Vagina (tissue), 2 donors: ENCODE measurements at regions not wholly inside any gene's neighbourhood (a gene's known extent, or its start where the extent isn't known, plus 50 kb on each side); places are given as distances from the start of the nearest gene placed in this dataset.

Experiments
- POLR2AphosphoS5 ChIP-seq, 2 donors: sonication (generic); formaldehyde crosslinking; IDR thresholded peaks; one replicate each; pipeline ENCODE4 v1.9.0; 2017; ENCODE audit warnings: antibody characterized with exemption in 2 of 2, mild to moderate bottlenecking in 2 of 2, low read depth in 1 of 2; ENCODE audit not compliant: insufficient read depth in 1 of 2
- TF ChIP-seq, protein P1 (sequence below), 3 experiments: fragments of 450-650 bp in 2 of 3; fragments of 200-600 bp in 1 of 3; sonication (generic) in 1 of 3; IDR thresholded peaks; one replicate each; pipeline ENCODE4 v1.5.1; 2017 to 2019; ENCODE audit warnings: antibody characterized with exemption in 3 of 3, mild to moderate bottlenecking in 2 of 3, moderate library complexity in 2 of 3

DNA sequence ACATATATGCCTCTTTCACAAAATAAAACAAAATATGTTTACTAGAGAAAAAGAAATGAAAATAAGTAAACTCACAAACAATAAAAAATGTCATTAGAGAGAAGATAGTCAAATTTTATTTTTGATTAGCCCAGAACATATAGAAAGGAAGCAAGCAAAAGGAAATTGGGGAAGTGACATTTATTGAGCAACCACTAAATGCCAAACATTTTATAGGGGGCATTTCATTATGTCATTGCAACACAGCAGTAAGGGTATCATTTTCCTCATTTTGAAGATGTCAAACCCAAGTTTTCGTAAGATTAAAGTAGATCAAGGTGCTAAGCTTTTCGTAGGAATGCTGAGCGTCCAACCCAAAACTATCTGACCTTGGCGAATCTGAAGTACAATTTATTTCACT lies 1331.5 kb upstream of the PABPC4L start:
- no peak for TF ChIP-seq POLR2AphosphoS5 (IDR thresholded peaks at IDR 0.05; ENCODE audit: insufficient read depth in 1 of 2, low read depth in 1 of 2)
- TF ChIP-seq, protein P1, sequence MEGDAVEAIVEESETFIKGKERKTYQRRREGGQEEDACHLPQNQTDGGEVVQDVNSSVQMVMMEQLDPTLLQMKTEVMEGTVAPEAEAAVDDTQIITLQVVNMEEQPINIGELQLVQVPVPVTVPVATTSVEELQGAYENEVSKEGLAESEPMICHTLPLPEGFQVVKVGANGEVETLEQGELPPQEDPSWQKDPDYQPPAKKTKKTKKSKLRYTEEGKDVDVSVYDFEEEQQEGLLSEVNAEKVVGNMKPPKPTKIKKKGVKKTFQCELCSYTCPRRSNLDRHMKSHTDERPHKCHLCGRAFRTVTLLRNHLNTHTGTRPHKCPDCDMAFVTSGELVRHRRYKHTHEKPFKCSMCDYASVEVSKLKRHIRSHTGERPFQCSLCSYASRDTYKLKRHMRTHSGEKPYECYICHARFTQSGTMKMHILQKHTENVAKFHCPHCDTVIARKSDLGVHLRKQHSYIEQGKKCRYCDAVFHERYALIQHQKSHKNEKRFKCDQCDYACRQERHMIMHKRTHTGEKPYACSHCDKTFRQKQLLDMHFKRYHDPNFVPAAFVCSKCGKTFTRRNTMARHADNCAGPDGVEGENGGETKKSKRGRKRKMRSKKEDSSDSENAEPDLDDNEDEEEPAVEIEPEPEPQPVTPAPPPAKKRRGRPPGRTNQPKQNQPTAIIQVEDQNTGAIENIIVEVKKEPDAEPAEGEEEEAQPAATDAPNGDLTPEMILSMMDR (IDR thresholded peaks at IDR 0.05): no peak
